ENCODE measurements at regions not wholly inside any gene's neighbourhood (a gene's known extent, or its start where the extent isn't known, plus 50 kb on each side); places are given as distances from the start of the nearest gene placed in this dataset.

- peaks cover 1% of the 10 kb centered on the region for H3K4me1 ChIP-seq (ENCODE audit: control insufficient read depth, insufficient read depth, low read length)
- ChIA-PET CTCF (interaction anchor here (0.6 kb wide), 1 partner anchor 1953 kb away, joined by 5 read pairs; no protein-coding TSS in a partner anchor), RAD21 (ENCODE audit: unreplicated experiment) (no interaction called here), SMC1A (ENCODE audit: uncharacterized antibody, unreplicated experiment) (no interaction called here), POLR2A (no interaction called here)
- no peak for ATAC-seq
- intact Hi-C loops (cut with micrococcal nuclease; ENCODE audit: unreplicated experiment), result no loop called here
- in situ Hi-C loops (cut with MboI), result no loop called here
- H3K27ac ChIP-seq (ENCODE audit: control insufficient read depth, insufficient read depth), result no peak overlapping the region
- no peaks in the 10 kb centered on the region for H3K36me3 ChIP-seq (ENCODE audit: control insufficient read depth in 2 of 2, insufficient read depth in 2 of 2, low read length in 1 of 2)
- H3K79me2 ChIP-seq (ENCODE audit: control insufficient read depth, insufficient read depth, low read length), result no peaks in the 10 kb centered on the region
- no peak for FAIRE-seq
- WGBS (ENCODE audit: insufficient coverage, insufficient replicate concordance, low lambda C conversion rate, missing lambda C conversion rate), result 87% methylated on average over 4 of the region's 4 CpGs
- H4K20me1 ChIP-seq (ENCODE audit: control insufficient read depth, insufficient read depth), result no peaks in the 10 kb centered on the region
- TF ChIP-seq, protein P1, sequence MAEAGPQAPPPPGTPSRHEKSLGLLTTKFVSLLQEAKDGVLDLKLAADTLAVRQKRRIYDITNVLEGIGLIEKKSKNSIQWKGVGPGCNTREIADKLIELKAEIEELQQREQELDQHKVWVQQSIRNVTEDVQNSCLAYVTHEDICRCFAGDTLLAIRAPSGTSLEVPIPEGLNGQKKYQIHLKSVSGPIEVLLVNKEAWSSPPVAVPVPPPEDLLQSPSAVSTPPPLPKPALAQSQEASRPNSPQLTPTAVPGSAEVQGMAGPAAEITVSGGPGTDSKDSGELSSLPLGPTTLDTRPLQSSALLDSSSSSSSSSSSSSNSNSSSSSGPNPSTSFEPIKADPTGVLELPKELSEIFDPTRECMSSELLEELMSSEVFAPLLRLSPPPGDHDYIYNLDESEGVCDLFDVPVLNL (IDR thresholded peaks at IDR 0.05; ENCODE audit: low read depth, low read length), result no peak
- TF ChIP-seq ZBED1 (IDR thresholded peaks at IDR 0.05; ENCODE audit: borderline replicate concordance) (no peak), POLR2AphosphoS2 (IDR thresholded peaks at IDR 0.05; ENCODE audit: low read depth, low read length) (no peak), WRNIP1 (IDR thresholded peaks at IDR 0.05; ENCODE audit: borderline replicate concordance, low read depth, low read length) (no peak), ZZZ3 (IDR thresholded peaks at IDR 0.05; ENCODE audit: control insufficient read depth, insufficient read length, low read depth) (no peak), ZNF274 (IDR thresholded peaks at IDR 0.05; ENCODE audit: insufficient read depth, insufficient read length) (no peak), ATF7 (IDR thresholded peaks at IDR 0.05; ENCODE audit: low read depth) (no peak), MYC (IDR thresholded peaks at IDR 0.05; ENCODE audit: insufficient read depth, insufficient read length, insufficient replicate concordance, low read length, severe bottlenecking) (no peak), RFX5 (IDR thresholded peaks at IDR 0.05; ENCODE audit: low read depth, low read length) (no peak)
- no peaks in the 10 kb centered on the region; the same call in 2 of the 3 replicates for H3K9me3 ChIP-seq (replicated peaks; ENCODE audit: control insufficient read depth, insufficient read depth, low read length)
- no peak overlapping the region for H3K4me2 ChIP-seq (ENCODE audit: control insufficient read depth, insufficient read depth)
- H2AFZ ChIP-seq (ENCODE audit: control insufficient read depth, low read depth, low read length), result no peak overlapping the region
- no peak overlapping the region for H3K9ac ChIP-seq (ENCODE audit: control insufficient read depth, insufficient read depth, low read length)
- no TSS peak for BruUV-seq (replicated peaks)
- H3K27me3 ChIP-seq (replicated peaks in 1 of 2; ENCODE audit: control insufficient read depth in 2 of 2, insufficient read depth in 2 of 2, low read length in 1 of 2), result no peaks in the 10 kb centered on the region
- no peak for DNase-seq (ENCODE audit: low read depth, low spot score)
- no peak overlapping the region for H3K4me3 ChIP-seq
These were observed 91.9 kb upstream of the STARD13 start for GRCh38 chr13:33377411-33377810.

Data from GM12878 (cell line).